HG03039 (cell line): ENCODE measurements at regions not wholly inside any gene's neighbourhood (a gene's known extent, or its start where the extent isn't known, plus 50 kb on each side); places are given as distances from the start of the nearest gene placed in this dataset.

Experiments
- ATAC-seq: cut with Tn5 transposase; IDR thresholded peaks from one replicate; pipeline ENCODE4 v1.9.1; 2021; ENCODE audit warnings: mild to moderate bottlenecking, moderate library complexity; ENCODE audit not compliant: unreplicated experiment

GRCh38 chr11:45556851-45557707 lies 108.3 kb downstream of the CHST1 start:
- ATAC-seq = no peak

GRCh38 chr11:45554230-45554967 lies 111.0 kb downstream of the CHST1 start:
- no peak for ATAC-seq

DNA sequence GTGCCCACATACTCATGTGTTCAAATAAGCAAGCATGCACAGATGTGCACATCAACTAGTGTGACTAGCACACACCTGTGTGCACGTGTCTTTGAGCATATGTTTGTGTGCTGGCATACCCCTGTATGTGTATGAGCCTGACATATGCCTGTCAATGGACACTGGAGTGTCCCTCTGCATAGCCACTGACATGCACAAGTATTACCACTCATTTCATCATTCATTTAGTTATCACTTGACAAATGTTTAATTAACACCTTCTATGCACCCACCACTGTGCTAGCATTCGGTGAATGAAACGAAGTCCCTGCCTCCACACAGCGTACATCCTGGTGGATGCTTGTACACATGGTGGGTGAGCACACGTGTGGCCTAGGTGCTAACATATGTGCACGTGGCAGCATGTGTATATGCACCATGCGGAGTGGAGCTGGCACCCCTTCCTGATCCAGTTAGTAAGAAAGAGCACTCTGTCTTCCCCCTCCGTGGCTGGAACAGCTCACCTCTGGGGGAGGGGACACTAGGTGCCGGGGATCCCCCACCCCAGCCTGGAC lies 112.0 kb downstream of the CHST1 start:
- ATAC-seq = no peak

- no peak for ATAC-seq
These were observed 114.2 kb downstream of the CHST1 start for GRCh38 chr11:45551191-45551713.

- ATAC-seq = no peak
These were observed 116.2 kb downstream of the CHST1 start for GRCh38 chr11:45549257-45549656.

DNA sequence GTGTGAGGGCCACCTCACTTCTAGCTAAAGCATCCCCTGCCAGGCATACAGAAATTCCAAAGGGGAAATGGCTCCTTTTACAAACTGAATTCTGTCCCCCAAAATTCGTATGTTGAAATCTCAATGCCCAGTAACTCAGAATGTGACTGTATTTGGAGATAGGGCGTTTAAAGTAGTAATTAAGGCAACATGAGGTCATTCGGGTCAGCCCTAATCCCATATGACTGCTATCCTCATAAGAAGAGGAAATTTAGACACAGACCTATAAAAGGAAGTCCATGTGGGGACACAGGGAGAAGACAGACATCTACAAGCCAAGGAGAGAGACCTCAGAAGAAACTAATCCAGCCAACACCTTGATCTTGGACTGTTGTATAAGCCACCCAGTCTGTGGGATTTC lies 119.1 kb downstream of the CHST1 start:
- ATAC-seq = no peak

- no peak for ATAC-seq
These were observed 120.6 kb downstream of the CHST1 start for GRCh38 chr11:45544826-45545225.

DNA sequence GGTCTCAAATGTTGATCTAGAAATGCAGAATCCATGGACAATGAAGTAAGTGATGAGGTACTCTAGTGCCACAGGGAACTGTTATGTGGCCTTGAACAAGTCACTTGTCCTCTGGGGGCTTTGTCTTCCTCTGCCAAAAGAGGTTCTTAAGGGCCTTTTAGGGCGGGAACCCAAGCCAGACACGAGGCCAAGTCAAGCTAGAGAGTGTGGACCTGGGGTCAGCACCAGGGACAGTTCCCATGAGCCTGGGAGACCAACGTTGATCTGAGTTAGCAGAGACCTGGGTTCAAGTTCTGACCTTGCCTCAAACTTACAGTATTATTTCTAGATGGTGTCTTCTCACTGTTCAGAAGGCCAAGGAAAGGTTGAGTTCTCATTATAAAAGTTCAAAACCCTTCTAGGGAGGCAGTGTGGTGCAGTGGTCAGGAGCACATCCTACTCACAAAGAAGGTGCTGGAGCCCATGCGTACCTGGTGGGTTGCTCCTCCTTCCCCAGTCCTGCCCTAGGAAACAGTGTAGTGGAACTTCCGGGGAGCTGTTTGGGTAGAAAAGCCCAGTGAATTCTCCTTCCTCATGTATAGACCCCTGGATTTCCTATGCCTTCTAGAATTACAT lies 121.5 kb downstream of the CHST1 start:
- ATAC-seq = no peak

DNA sequence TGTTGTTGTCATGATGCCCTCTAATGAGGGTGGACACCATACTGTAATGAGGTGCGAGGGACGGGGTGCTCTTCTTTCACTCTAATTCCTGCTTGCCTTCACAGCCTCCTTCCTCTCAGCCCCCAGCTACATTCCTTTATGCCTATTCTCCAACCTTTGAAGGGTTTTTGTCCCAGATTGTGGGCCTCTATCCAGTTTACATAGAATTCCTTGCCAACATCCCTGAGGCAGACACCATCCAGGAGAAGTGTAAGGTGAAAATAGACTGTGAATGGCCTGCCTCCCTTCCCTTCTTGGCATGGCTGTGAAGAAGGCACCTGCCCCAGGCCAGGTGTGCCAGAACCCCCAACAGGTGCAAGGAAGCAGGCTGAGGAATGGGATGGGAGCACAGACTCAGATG lies 122.3 kb downstream of the CHST1 start:
- ATAC-seq = no peak

GRCh38 chr11:45541693-45542434 lies 123.6 kb downstream of the CHST1 start:
- ATAC-seq = no peak

- ATAC-seq = no peak
These were observed 126.5 kb downstream of the CHST1 start for GRCh38 chr11:45538939-45539338.

GRCh38 chr11:45538363-45538762 lies 127.1 kb downstream of the CHST1 start:
- ATAC-seq = no peak

GRCh38 chr11:45537614-45538013 lies 127.8 kb downstream of the CHST1 start:
- ATAC-seq = no peak

GRCh38 chr11:45535033-45535432 lies 130.4 kb downstream of the CHST1 start:
- ATAC-seq = no peak

DNA sequence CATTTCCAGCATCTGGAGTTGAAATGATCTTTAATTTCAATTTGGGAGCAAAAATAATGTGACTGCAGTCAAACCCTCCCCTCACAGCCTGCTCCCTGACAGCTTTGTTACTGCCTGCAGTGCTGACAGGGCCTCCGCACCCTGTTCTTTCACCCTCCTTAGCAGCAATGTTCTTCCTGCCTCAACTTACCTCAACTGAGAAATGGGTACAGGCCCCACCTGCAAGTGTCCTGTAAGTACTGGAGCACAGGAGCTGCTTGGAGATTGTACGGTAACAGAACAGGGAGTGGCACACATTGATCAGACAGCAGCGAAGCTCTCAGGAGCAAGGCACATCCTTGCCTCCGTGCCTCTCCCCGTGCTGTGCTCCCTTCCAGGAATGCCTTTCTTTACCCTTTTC lies 131.3 kb downstream of the CHST1 start:
- ATAC-seq = no peak

- ATAC-seq = no peak
These were observed 132.9 kb downstream of the CHST1 start for GRCh38 chr11:45532546-45532945.

DNA sequence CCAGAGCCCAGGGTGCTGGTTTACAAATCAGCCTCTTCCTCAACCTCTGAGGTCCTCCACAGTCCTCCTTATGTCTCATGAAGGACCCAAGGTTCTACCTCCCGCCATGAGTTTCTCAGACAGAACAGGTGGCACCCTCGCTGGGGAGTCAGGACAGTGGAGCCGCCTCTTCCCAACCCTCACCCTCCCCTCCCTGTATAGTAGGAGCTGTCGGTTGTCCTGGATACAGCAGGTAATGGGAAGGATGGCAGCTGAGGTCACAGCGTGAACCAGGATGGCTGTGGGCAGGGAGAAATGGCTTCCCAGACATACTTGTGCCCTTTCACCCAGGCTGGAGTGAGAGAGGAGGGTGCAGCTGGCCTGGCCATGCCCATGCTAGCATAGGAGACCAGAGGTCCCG lies 134.6 kb downstream of the CHST1 start:
- no peak for ATAC-seq

DNA sequence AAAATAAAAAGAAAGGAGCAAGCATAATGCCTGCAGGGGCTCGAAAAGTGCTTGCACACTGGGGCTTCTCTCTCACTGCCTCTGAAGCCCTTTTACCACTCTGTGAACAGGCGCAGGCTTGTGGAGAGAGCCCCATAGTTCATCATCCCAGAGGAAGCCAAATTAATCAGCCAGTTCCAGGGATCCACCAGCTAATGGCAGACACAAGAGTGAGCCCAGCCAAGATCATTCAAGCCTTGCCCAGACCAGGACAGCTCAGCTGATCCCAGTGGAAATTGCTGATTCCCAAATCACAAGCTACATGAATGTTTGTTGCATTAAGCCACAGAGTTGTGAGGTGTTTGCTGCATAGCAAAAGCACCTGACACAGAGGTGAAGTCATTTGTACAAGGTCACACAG lies 135.3 kb downstream of the CHST1 start:
- no peak for ATAC-seq

DNA sequence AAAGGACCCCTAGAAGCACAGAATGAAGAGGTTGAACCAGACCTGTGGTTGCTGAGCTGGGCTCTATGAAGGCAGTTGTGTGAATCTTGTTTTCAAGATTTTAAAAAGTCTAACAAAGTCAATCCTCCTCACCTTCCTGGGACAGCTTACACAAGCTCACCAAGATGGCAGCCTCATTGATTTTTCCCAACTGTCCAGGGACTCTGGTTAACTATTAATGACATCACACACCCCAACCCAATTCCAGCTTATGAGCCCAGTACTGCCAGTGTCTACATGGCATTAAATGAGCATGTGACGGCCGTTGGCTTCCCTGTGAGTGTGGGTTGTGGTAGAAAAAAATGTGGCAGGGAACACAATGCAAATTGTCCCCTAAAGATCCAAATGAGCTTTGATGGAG lies 137.0 kb downstream of the CHST1 start:
- no peak for ATAC-seq

- ATAC-seq = no peak
These were observed 137.5 kb downstream of the CHST1 start for GRCh38 chr11:45527898-45528297.

DNA sequence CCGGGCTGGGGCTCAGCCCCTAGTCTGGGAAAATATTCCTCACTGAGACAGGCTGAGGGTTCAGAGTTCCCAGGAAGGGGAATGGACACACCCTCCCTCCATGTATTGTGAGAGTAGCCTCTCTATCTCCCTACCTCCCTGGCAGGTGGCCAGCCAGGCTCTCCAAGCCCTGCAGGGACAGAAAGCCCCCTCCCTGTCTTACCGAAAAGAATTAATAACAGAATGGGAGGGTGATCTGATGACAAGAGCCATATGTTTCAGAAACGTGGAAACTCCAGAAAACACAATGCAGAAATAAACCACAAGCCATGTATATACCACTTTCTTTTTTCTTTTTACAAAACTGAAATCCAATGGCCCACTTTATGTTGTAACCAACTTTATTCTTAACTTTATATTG lies 140.0 kb downstream of the CHST1 start:
- ATAC-seq = no peak
